Activated B cell treated with CpG ODN at 0.5 μM for 24 hours (primary cell): ENCODE measurements at regions not wholly inside any gene's neighbourhood (a gene's known extent, or its start where the extent isn't known, plus 50 kb on each side); places are given as distances from the start of the nearest gene placed in this dataset.

Source experiments
- ATAC-seq: fragments of 200-7000 bp; cut with Tn5 transposase; one replicate; pipeline ENCODE4 v1.10.0; 2021; ENCODE audit warnings: low read depth, mild to moderate bottlenecking, moderate library complexity
- CTCF ChIA-PET: fragments of 350-600 bp; sonication (Branson Sonifier 250); formaldehyde crosslinking; loops from one replicate; lab custom pipeline; 2021; ENCODE audit warnings: antibody characterized with exemption; lab: Charles Lee
- POLR2A ChIA-PET: fragments of 350-600 bp; sonication (Branson Sonifier 250); formaldehyde crosslinking; loops from one replicate; lab custom pipeline; 2021; ENCODE audit warnings: antibody characterized with exemption; lab: Charles Lee
- DNase-seq: peaks from one replicate; pipeline ENCODE4 v3.0.0; 2022
- H3K27ac Mint-ChIP-seq: one replicate; pipeline ENCODE4 v1.8.0; 2020; ENCODE audit warnings: mixed read lengths
- H3K27me3 Mint-ChIP-seq: one replicate; pipeline ENCODE4 v1.8.0; 2021; ENCODE audit warnings: mixed read lengths
- H3K36me3 Mint-ChIP-seq: one replicate; pipeline ENCODE4 v1.8.0; 2021; ENCODE audit warnings: low read depth, mixed read lengths
- H3K4me1 Mint-ChIP-seq: one replicate; pipeline ENCODE4 v1.8.0; 2021; ENCODE audit warnings: mixed read lengths
- H3K4me3 Mint-ChIP-seq: one replicate; pipeline ENCODE4 v1.8.0; 2020; ENCODE audit warnings: mild to moderate bottlenecking, mixed read lengths
- H3K9me3 Mint-ChIP-seq: one replicate; pipeline ENCODE4 v1.8.0; 2020; ENCODE audit warnings: mixed read lengths
- CTCF ChIP-seq: fragments of 200-600 bp; IDR thresholded peaks from one replicate; pipeline ENCODE4 v1.8.0; 2022; ENCODE audit warnings: antibody characterized with exemption, mild to moderate bottlenecking
- intact Hi-C: fragments of 100-400 bp; cut with micrococcal nuclease; formaldehyde crosslinking; loops from one replicate; pipeline ENCODE4 v1.15.1; 2024

- DNase-seq (no peak), ATAC-seq (no peak)
- Mint-ChIP-seq H3K27me3 (peaks cover 7% of the 10 kb centered on the region), H3K4me1 (no peaks in the 10 kb centered on the region), H3K9me3 (no peaks in the 10 kb centered on the region), H3K27ac (no peak overlapping the region), H3K4me3 (no peak overlapping the region), H3K36me3 (no peaks in the 10 kb centered on the region)
- TF ChIP-seq CTCF, result no peak
- CTCF ChIA-PET, result no interaction called here
- POLR2A ChIA-PET, result no interaction called here
- intact Hi-C loops, result no loop called here
Measured at GRCh38 chr1:168911370-168911769, 182.4 kb upstream of the DPT start.

GRCh38 chr1:168913711-168914463 lies 184.9 kb upstream of the DPT start:
- intact Hi-C loops, result no loop called here
- POLR2A ChIA-PET, result no interaction called here
- Mint-ChIP-seq H3K4me3 (no peak overlapping the region), H3K36me3 (no peaks in the 10 kb centered on the region), H3K27me3 (peaks cover 8% of the 10 kb centered on the region), H3K4me1 (no peaks in the 10 kb centered on the region), H3K27ac (no peak overlapping the region), H3K9me3 (no peaks in the 10 kb centered on the region)
- no peak for TF ChIP-seq CTCF
- CTCF ChIA-PET, result no interaction called here
- no peak for ATAC-seq
- no peak for DNase-seq

GRCh38 chr1:168917309-168917708 lies 188.3 kb upstream of the DPT start:
- TF ChIP-seq CTCF, result no peak
- H3K9me3 Mint-ChIP-seq, result no peaks in the 10 kb centered on the region
- DNase-seq, result no peak
- no peaks in the 10 kb centered on the region for H3K4me1 Mint-ChIP-seq
- ChIA-PET CTCF (no interaction called here), POLR2A (no interaction called here)
- no peak overlapping the region for H3K4me3 Mint-ChIP-seq
- intact Hi-C loops, result no loop called here
- H3K27ac Mint-ChIP-seq, result no peak overlapping the region
- no peak for ATAC-seq
- peaks cover 2% of the 10 kb centered on the region for H3K27me3 Mint-ChIP-seq
- no peaks in the 10 kb centered on the region for H3K36me3 Mint-ChIP-seq

GRCh38 chr1:168917796-168918195 lies 188.7 kb upstream of the ATP1B1 start:
- DNase-seq (no peak), ATAC-seq (no peak)
- TF ChIP-seq CTCF, result no peak
- peaks cover 2% of the 10 kb centered on the region for H3K27me3 Mint-ChIP-seq
- ChIA-PET POLR2A (no interaction called here), CTCF (no interaction called here)
- H3K9me3 Mint-ChIP-seq, result no peaks in the 10 kb centered on the region
- no peak overlapping the region for H3K27ac Mint-ChIP-seq
- intact Hi-C loops, result no loop called here
- H3K4me3 Mint-ChIP-seq, result no peak overlapping the region
- H3K36me3 Mint-ChIP-seq, result no peaks in the 10 kb centered on the region
- no peaks in the 10 kb centered on the region for H3K4me1 Mint-ChIP-seq

GRCh38 chr1:168918860-168919741 lies 187.4 kb upstream of the ATP1B1 start:
- intact Hi-C loops, result no loop called here
- POLR2A ChIA-PET, result no interaction called here
- H3K36me3 Mint-ChIP-seq, result no peaks in the 10 kb centered on the region
- no peak overlapping the region for H3K4me3 Mint-ChIP-seq
- no peaks in the 10 kb centered on the region for H3K4me1 Mint-ChIP-seq
- TF ChIP-seq CTCF, result no peak
- H3K27ac Mint-ChIP-seq, result no peak overlapping the region
- peaks cover 2% of the 10 kb centered on the region for H3K27me3 Mint-ChIP-seq
- CTCF ChIA-PET, result no interaction called here
- no peaks in the 10 kb centered on the region for H3K9me3 Mint-ChIP-seq
- ATAC-seq (no peak), DNase-seq (no peak)
